Loucy (cell line): ENCODE measurements at regions not wholly inside any gene's neighbourhood (a gene's known extent, or its start where the extent isn't known, plus 50 kb on each side); places are given as distances from the start of the nearest gene placed in this dataset.

Experiments used
- CTCF ChIP-seq: fragments of 200-600 bp; sonication (generic); conservative IDR thresholded peaks from 2 replicates; pipeline ENCODE4 v1.5.1; 2014; ENCODE audit warnings: mild to moderate bottlenecking, antibody characterized with exemption, low read length
- EZH2phosphoT487 ChIP-seq: fragments of 200-600 bp; IDR thresholded peaks from 2 replicates; pipeline ENCODE4 v1.6.1; 2018; ENCODE audit warnings: antibody characterized with exemption, mild to moderate bottlenecking, moderate library complexity, borderline replicate concordance

GRCh38 chr16:17001471-17001870 lies 469.3 kb downstream of the XYLT1 start:
- TF ChIP-seq CTCF (no peak), EZH2phosphoT487 (no peak)
